Mesothelial cell of epicardium (in vitro differentiated cells): ENCODE measurements at regions not wholly inside any gene's neighbourhood (a gene's known extent, or its start where the extent isn't known, plus 50 kb on each side); places are given as distances from the start of the nearest gene placed in this dataset.

Experiments
- DNase-seq, 2 experiments: peaks; one replicate each; pipeline ENCODE4 v3.0.0; 2021; ENCODE audit warnings: low spot score in 2 of 2; ENCODE audit not compliant: unreplicated experiment in 2 of 2
- H3K27ac Mint-ChIP-seq: 2 replicates; pipeline ENCODE4 v1.8.0; 2021; ENCODE audit warnings: mixed read lengths
- H3K27me3 Mint-ChIP-seq: 2 replicates; pipeline ENCODE4 v1.8.0; 2021; ENCODE audit warnings: low read depth, mixed read lengths
- H3K36me3 Mint-ChIP-seq: 2 replicates; pipeline ENCODE4 v1.8.0; 2021; ENCODE audit warnings: mixed read lengths
- H3K4me1 Mint-ChIP-seq: 2 replicates; pipeline ENCODE4 v1.8.0; 2021; ENCODE audit warnings: mixed read lengths
- H3K4me3 Mint-ChIP-seq: 2 replicates; pipeline ENCODE4 v1.8.0; 2021; ENCODE audit warnings: mild to moderate bottlenecking, moderate library complexity, mixed read lengths
- H3K9me3 Mint-ChIP-seq: 2 replicates; pipeline ENCODE4 v1.8.0; 2021; ENCODE audit warnings: mixed read lengths
- TF ChIP-seq, protein P1 (sequence below): fragments of 200-600 bp; sonication (generic); IDR thresholded peaks from one replicate; pipeline ENCODE4 v1.5.0; 2021; ENCODE audit warnings: antibody characterized with exemption; ENCODE audit not compliant: unreplicated experiment

GRCh38 chr9:118784033-118784432 lies 585.2 kb downstream of the BRINP1 start:
- Mint-ChIP-seq H3K4me1 (no peaks in the 10 kb centered on the region), H3K27me3 (peaks cover 25% of the 10 kb centered on the region), H3K36me3 (no peaks in the 10 kb centered on the region), H3K9me3 (no peaks in the 10 kb centered on the region), H3K4me3 (no peak overlapping the region), H3K27ac (no peak overlapping the region)
- no peak for DNase-seq
- TF ChIP-seq, protein P1, sequence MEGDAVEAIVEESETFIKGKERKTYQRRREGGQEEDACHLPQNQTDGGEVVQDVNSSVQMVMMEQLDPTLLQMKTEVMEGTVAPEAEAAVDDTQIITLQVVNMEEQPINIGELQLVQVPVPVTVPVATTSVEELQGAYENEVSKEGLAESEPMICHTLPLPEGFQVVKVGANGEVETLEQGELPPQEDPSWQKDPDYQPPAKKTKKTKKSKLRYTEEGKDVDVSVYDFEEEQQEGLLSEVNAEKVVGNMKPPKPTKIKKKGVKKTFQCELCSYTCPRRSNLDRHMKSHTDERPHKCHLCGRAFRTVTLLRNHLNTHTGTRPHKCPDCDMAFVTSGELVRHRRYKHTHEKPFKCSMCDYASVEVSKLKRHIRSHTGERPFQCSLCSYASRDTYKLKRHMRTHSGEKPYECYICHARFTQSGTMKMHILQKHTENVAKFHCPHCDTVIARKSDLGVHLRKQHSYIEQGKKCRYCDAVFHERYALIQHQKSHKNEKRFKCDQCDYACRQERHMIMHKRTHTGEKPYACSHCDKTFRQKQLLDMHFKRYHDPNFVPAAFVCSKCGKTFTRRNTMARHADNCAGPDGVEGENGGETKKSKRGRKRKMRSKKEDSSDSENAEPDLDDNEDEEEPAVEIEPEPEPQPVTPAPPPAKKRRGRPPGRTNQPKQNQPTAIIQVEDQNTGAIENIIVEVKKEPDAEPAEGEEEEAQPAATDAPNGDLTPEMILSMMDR = no peak

GRCh38 chr9:118785456-118785855 lies 583.8 kb downstream of the BRINP1 start:
- Mint-ChIP-seq H3K4me1 (no peaks in the 10 kb centered on the region), H3K36me3 (no peaks in the 10 kb centered on the region), H3K27ac (no peak overlapping the region), H3K27me3 (peaks cover 27% of the 10 kb centered on the region), H3K4me3 (no peak overlapping the region), H3K9me3 (no peaks in the 10 kb centered on the region)
- TF ChIP-seq, protein P1 = no peak
- DNase-seq = no peak

GRCh38 chr9:118786877-118787276 lies 582.4 kb downstream of the BRINP1 start:
- H3K27ac Mint-ChIP-seq = no peak overlapping the region
- H3K36me3 Mint-ChIP-seq = no peaks in the 10 kb centered on the region
- H3K4me1 Mint-ChIP-seq = no peaks in the 10 kb centered on the region
- TF ChIP-seq, protein P1 = no peak
- H3K27me3 Mint-ChIP-seq = peaks cover 34% of the 10 kb centered on the region
- H3K4me3 Mint-ChIP-seq = no peak overlapping the region
- no peak for DNase-seq
- H3K9me3 Mint-ChIP-seq = no peaks in the 10 kb centered on the region

- H3K4me1 Mint-ChIP-seq = no peaks in the 10 kb centered on the region
- H3K4me3 Mint-ChIP-seq = peak overlapping the region; percentile 68
- H3K27me3 Mint-ChIP-seq = no peaks in the 10 kb centered on the region
- DNase-seq = peak; percentile 23 to 68
- H3K36me3 Mint-ChIP-seq = no peaks in the 10 kb centered on the region
- TF ChIP-seq, protein P1 = peak; percentile 44
- no peak overlapping the region for H3K27ac Mint-ChIP-seq
- H3K9me3 Mint-ChIP-seq = no peaks in the 10 kb centered on the region
These were observed 560.0 kb downstream of the BRINP1 start for GRCh38 chr9:118809160-118809625.

DNA sequence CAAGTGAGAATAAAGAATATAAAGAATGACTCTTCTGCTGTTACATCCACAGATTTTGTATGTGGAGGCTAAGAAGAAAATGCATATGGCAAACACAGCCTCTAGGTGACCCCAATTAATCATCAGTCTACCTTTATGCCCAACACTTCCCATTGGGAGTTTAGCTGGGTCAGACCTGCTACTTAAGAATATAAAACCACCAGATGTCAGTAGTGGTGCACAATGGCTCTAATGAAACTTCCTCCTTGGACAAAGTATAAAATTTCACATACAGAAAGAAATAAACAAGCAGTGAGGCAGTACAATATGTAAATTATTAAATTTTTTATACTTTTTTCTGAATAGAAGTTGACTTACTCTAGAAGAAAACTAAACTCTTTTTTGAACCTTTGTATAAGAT lies 539.9 kb downstream of the BRINP1 start:
- DNase-seq = no peak
- no peaks in the 10 kb centered on the region for H3K4me1 Mint-ChIP-seq
- H3K36me3 Mint-ChIP-seq = no peaks in the 10 kb centered on the region
- peaks cover 4% of the 10 kb centered on the region for H3K9me3 Mint-ChIP-seq
- no peaks in the 10 kb centered on the region for H3K27me3 Mint-ChIP-seq
- TF ChIP-seq, protein P1 = no peak
- no peak overlapping the region for H3K4me3 Mint-ChIP-seq
- no peak overlapping the region for H3K27ac Mint-ChIP-seq

DNA sequence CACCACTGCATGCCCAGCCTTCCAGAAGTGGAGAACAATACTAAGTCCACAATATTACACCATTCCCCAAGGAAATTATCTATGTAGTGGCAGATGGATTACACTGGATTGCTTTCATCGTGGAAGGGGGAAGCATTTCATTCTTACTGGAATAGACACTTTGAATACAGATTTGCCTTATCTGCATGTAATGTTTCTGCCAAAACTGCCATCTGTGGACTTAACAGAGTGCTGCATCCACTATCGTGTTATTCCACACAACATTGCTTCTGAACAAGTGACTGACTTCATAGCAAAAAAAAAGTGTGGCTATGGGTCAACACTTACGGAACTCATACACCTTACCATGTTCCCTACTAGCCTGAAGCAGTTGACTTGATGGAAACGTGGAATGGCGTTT lies 536.9 kb downstream of the BRINP1 start:
- TF ChIP-seq, protein P1 = no peak
- Mint-ChIP-seq H3K36me3 (no peaks in the 10 kb centered on the region), H3K4me1 (no peaks in the 10 kb centered on the region), H3K9me3 (peaks cover 11% of the 10 kb centered on the region), H3K27me3 (peaks cover 2% of the 10 kb centered on the region), H3K4me3 (no peak overlapping the region), H3K27ac (no peak overlapping the region)
- no peak for DNase-seq
